HG03457 (cell line): ENCODE measurements at regions not wholly inside any gene's neighbourhood (a gene's known extent, or its start where the extent isn't known, plus 50 kb on each side); places are given as distances from the start of the nearest gene placed in this dataset.

Experiments used
- ATAC-seq: cut with Tn5 transposase; IDR thresholded peaks from one replicate; pipeline ENCODE4 v1.9.1; 2021; ENCODE audit warnings: moderate number of reproducible peaks; ENCODE audit not compliant: unreplicated experiment

GRCh38 chr3:22453906-22454535 lies 703.0 kb upstream of the ZNF385D start:
- ATAC-seq, result no peak

DNA sequence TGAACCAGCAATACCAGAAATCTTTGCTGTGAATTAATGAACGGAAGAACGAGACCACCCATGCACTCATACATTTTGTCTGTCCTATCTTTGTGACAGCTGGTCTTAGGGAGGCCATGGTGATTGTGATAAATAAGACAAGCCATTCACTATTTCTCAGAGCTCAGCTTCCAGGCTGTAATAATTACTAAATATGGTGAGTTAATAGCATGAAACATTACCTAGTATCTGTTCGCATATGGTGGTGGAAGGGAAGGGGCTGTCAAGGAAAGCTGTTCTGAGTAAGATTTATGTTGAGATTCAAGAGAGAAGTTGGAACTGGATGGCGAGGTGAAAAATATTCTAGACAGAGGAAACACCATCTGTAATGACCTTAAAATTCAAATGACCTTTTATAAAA lies 719.0 kb upstream of the ZNF385D start:
- ATAC-seq, result no peak

DNA sequence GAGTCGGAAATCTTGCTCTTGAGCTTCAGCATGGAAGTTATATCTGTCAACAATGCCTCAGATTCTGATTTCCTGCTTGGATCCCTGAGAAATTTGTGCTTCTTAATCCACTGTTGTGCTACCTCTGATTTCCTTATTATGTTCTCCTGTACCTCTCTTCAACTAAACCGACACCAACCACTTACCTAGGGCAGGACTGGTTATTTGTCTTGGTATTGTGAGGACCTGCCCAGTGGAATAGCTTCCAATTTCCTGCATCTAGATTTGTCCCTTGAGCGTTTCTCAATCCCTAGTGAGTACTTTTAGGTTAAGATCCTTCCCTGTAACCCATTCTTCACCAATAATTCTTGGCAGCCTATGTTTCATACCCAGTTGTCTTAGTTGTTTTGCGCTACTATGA lies 720.5 kb upstream of the ZNF385D start:
- no peak for ATAC-seq

DNA sequence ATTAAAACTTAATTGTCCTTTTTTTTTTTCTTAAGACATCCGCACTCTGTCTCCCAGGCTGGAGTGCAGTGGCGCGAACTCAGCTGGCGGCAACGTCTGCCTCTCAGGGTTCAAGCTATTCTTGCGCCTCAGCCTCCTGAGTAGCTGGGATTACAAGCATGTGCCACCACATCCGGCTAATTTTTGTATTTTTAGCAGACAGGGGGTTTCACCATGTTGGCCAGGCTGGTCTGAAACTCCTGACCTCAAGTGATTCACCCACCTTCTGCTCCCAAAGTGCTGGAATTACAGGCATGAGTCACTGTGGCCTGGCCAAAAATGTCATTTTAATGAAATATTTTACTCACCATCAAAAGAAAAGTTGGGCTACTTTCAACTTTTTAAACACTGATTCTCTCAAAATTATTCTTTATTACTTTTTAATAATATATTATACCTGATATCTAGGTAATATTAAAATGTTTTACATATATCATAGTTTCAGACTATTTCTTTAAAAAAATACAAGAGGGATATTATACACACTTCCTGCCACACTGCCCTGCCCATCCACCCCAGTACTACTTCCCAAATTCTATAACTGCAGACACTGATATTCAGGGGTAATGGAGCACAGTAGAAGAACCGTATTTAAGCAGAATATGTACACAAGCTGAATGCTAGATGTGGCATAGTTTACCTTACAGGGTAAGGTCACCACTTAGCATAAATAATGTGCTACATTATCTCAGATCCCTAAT lies 723.9 kb upstream of the ZNF385D start:
- ATAC-seq, result no peak

DNA sequence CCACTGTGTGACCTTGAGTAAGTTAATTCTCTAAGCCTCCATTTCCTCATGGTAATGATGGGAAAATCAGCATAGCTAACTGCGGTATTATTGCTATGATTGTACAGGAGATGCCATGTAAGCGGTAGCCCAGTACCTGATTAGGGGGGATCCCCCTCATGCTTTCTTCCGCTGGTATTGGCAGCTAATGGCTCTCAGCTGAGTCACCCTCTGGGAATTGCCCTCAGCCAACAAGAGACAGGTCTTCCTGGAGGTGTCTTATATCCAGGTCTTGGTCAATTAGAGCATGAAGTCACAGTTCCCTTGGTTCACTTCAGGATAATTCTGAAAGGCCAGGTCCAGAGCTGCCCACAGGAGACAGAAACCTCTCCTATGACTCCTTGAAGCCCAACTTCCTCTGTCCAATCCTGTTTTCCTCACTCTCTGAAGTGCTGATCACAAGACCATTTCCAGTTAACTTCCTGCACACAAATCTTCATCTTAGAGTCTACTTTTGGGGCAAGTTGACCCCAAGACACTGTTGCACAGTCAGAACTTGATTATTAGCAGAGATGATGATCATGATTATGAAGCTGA lies 724.7 kb upstream of the ZNF385D start:
- no peak for ATAC-seq

- no peak for ATAC-seq
Measured at GRCh38 chr3:22476976-22477375, 726.0 kb upstream of the ZNF385D start.

DNA sequence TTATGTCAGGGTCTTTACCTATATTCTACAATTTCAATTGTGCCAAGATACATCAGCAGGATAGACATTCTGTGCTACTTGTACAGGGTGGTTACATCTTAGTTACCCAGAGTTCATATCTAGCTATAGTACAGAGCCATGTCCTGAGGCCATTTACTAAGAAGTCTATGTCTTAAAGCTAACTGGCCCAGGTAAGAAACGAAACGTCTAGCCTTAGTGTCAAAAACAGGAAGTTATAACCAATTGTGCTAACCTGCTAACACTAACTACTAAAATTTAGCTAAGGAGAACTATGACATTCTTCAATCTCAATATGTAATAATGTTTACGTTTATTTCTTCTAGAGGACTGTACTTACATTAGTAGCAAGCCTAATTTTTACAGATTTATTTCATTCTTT lies 717.2 kb upstream of the UBE2E2 start:
- no peak for ATAC-seq

GRCh38 chr3:22490747-22491146 lies 712.4 kb upstream of the UBE2E2 start:
- ATAC-seq, result no peak

GRCh38 chr3:22491344-22491743 lies 711.8 kb upstream of the UBE2E2 start:
- no peak for ATAC-seq

DNA sequence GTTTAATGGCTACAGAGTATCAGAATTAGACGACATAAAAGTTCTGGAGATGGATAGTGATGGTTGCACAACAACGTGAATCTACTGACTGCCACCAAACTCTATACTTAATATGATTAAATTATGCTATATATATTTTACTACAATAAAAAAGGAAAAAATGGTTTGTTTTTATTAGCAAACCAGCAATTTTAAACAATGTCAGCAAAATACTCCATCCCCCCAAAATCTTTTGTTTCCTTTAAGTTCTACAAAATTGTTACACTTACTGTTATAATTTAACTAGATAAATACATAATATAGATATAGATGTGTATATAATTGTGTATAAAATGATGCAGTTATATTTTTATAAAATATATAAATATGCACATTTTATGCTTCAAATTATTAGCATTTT lies 710.8 kb upstream of the UBE2E2 start:
- ATAC-seq, result no peak

DNA sequence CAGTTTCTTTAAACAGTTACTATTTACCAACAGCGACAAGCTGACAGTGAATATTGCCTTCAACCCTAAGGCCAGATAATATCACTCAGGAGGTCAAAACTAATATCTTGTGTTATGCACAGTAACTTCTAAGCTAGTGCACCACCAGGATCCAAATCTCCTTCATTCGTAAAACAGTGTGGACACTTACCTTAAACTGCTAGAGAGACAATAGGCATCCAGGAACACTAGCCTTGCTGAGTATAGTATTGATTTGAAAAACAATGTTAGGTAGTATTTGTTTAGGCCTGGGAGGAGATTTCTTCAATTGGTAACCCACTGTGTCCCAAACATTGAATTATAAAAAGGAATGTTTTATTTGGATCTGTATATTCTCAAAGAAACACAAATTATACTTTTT lies 707.9 kb upstream of the UBE2E2 start:
- ATAC-seq, result no peak

DNA sequence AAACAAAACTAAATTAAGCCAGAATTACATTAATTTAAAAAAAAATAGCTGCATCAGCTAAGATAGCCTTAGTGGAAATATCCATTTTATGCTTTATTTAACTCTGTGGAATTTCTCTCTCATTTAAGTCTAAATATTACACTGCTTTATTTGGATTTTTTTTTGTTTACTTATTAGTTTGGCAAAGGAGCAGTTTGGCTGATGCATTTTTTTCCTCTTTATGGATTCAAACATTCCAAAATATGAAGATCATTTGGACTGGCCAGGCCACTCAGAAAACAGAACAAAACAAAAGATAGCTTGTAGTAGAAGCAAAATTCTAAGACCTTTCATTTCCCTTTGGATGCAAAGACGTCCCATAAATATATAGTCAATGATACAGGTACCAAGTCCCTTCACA lies 707.3 kb upstream of the UBE2E2 start:
- no peak for ATAC-seq

- no peak for ATAC-seq
Measured at GRCh38 chr3:22496641-22497040, 706.5 kb upstream of the UBE2E2 start.

DNA sequence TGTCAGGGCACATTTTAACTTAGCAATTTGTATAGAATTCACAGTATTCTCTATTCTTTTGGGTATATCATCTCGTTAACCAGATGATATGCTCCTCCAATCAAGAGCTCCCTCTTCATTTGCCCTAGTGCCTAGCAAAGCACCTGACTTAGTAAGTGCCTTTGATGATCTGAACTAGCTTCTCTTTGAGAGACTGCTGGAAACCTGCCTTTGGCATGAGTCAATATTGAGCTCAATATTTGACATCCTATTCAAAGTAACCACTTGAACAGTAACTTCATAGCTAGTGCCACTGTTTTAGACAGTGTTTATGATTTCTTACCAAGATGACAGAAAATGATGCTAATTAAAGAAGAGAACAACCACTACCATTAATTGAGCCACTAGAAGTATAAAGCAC lies 696.3 kb upstream of the UBE2E2 start:
- ATAC-seq, result no peak

DNA sequence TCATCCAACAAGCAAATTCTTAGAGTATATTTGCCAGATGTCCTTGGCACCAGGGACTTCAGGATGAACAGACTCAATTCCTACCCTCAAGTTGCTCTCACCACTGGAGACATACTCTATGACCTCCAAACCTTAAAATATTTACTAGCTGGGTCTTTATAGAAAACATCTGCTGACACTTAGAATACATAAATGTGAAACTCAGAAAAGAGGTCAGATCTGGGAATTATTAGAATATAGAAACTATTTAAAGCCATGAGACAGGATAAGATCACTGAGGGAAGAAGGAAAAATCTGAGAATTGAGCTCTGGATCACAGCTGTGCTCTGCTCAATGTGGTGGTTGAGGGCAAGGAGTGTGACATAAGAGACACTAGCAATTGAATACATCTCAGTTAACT lies 695.4 kb upstream of the UBE2E2 start:
- no peak for ATAC-seq

DNA sequence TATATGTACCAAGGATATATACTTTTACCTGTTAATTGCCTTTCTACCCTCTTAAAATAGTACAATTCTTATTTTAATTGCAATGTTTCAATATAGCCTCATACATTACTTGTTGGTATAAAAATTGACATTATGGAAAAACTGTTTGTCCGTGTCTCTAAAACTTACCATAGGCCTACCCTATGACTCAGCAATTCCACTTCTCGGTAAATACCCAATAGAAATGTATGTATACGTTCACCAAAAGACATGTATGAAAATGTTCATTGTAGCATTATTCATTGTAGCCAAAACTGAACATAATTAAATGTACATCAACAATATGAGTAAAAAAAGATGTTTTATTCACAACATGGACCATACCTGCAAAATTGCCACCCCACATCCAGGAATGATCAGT lies 679.2 kb upstream of the UBE2E2 start:
- no peak for ATAC-seq

DNA sequence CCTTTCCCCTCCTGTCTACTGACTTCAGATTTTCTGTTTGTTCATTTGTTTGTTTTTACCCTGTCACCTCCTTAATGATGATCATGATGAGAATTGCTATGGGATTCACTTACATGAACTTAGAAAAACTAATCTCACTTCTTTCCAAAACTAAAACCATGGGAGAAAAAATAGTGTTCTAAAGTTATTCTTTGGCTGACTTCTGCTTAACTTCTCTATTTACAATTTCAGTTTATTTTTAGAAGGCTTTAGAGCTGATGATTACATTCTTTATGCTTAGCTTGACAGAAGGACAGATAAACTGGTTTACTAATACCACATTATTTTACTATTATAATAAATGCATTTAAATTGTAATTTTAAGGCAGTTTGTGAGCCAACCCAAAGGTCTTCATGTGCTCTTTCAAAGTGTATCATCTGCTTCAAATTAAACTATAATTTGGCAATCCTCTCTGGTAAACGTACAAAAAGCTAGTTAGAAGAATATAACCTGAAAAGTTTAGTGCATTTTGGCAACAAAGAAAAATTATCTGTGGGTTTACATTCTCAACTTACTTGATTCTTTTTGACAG lies 676.8 kb upstream of the UBE2E2 start:
- no peak for ATAC-seq

DNA sequence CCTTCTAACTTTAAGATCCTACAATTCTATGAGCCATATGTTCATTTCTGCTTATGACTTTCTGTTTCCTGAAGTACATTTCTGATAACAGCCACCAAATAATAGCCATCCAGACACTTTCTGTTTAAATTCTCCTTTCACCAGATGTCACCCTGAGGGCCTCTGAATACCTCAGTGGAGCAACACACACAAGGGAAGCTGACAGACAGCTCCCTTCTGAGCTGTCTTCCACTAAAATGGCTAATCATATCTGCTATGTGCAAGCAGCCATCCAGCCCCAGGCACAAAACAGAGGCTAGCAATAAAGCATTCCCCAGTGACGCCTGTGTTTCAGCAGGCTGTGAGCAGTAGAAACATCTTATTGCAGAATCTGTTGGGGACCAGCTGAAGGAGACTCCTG lies 666.6 kb upstream of the UBE2E2 start:
- no peak for ATAC-seq

- ATAC-seq, result no peak
Measured at GRCh38 chr3:22537560-22537959, 665.6 kb upstream of the UBE2E2 start.

- no peak for ATAC-seq
Measured at GRCh38 chr3:22542311-22542710, 660.8 kb upstream of the UBE2E2 start.

DNA sequence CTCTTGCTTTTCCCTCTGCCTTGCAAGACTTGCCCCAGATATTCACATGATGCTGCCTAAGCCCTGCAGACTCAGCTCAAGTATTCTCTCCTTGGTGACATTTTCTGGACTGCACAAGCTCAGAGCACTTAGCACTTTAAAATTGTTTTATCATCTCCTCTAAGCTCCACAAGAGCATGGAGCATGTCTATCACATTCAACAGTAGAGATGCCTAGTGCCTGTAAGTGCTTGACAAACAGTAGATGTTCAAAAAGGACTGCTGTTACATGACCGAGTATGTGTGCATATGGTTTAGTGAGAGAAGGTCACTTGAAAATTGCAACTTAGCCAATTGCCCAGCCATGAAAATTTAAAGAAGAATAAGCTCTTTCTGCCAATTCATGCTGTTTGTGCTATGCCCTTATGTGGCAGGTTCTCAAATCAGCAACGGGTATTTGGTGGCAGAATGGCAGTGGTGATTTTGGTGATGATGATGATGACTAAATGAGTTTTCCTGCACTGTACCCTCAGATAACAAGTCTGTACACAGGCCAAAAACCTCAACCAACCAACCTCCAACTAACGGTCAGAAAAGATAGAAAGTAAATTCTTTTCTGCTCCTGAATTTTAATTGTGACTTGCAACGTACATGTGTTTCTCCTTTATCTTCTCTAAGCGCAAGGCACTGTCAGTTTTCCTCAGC lies 647.2 kb upstream of the UBE2E2 start:
- no peak for ATAC-seq

- no peak for ATAC-seq
Measured at GRCh38 chr3:22565393-22565792, 637.7 kb upstream of the UBE2E2 start.
